H9 (cell line): ENCODE measurements at regions not wholly inside any gene's neighbourhood (a gene's known extent, or its start where the extent isn't known, plus 50 kb on each side); places are given as distances from the start of the nearest gene placed in this dataset.

ENCODE experiments used
- DNase-seq: peaks from one replicate; pipeline ENCODE4 v3.0.0-alpha.2; 2017
- H2AFZ ChIP-seq: one replicate; pipeline ENCODE4 v1.6.1; 2013; ENCODE audit warnings: mild to moderate bottlenecking, low read length, control low read depth, moderate library complexity
- H2AK5ac ChIP-seq: 2 replicates; pipeline ENCODE4 v1.6.1; 2013; ENCODE audit warnings: low read length, control low read depth, mixed read lengths; ENCODE audit not compliant: insufficient read length
- H2BK120ac ChIP-seq: one replicate; pipeline ENCODE4 v1.6.1; 2013; ENCODE audit warnings: low read depth, mild to moderate bottlenecking, low read length, control low read depth, inconsistent platforms; ENCODE audit not compliant: poor library complexity, severe bottlenecking
- H2BK12ac ChIP-seq: 2 replicates; pipeline ENCODE4 v1.6.1; 2013; ENCODE audit warnings: low read length, control low read depth, mixed read lengths, low read depth; ENCODE audit not compliant: insufficient read length
- H2BK15ac ChIP-seq: 2 replicates; pipeline ENCODE4 v1.6.1; 2013; ENCODE audit warnings: low read depth, low read length, control low read depth
- H2BK20ac ChIP-seq: one replicate; pipeline ENCODE4 v1.6.1; 2013; ENCODE audit warnings: low read depth, mild to moderate bottlenecking, low read length, control low read depth, inconsistent platforms; ENCODE audit not compliant: poor library complexity, severe bottlenecking
- H2BK5ac ChIP-seq: 2 replicates; pipeline ENCODE4 v1.6.1; 2013; ENCODE audit warnings: low read length, control low read depth, mixed read lengths; ENCODE audit not compliant: insufficient read length
- H3K14ac ChIP-seq: 2 replicates; pipeline ENCODE4 v1.6.1; 2013; ENCODE audit warnings: low read length, control low read depth; ENCODE audit not compliant: insufficient read depth
- H3K18ac ChIP-seq: 2 replicates; pipeline ENCODE4 v1.6.1; 2013; ENCODE audit warnings: low read depth, mild to moderate bottlenecking, mixed read lengths, low read length, control low read depth; ENCODE audit not compliant: insufficient read length
- H3K23ac ChIP-seq: 2 replicates; pipeline ENCODE4 v1.6.1; 2013; ENCODE audit warnings: low read length, control low read depth, mixed read lengths, low read depth; ENCODE audit not compliant: insufficient read length
- H3K23me2 ChIP-seq: 2 replicates; pipeline ENCODE4 v1.6.1; 2013; ENCODE audit warnings: low read depth, mild to moderate bottlenecking, mixed read lengths, low read length, control low read depth; ENCODE audit not compliant: insufficient read length, poor library complexity, severe bottlenecking
- H3K27ac ChIP-seq: 2 replicates; pipeline ENCODE4 v1.5.1; 2013; ENCODE audit warnings: low read length, control low read depth, mixed read lengths, low read depth; ENCODE audit not compliant: insufficient read length
- H3K27me3 ChIP-seq: 2 replicates; pipeline ENCODE4 v1.6.1; 2013; ENCODE audit warnings: low read length, control low read depth, inconsistent platforms; ENCODE audit not compliant: insufficient read depth
- H3K4ac ChIP-seq: 2 replicates; pipeline ENCODE4 v1.6.1; 2013; ENCODE audit warnings: low read depth, mild to moderate bottlenecking, control low read depth, inconsistent platforms, low read length, moderate library complexity
- H3K4me1 ChIP-seq: 2 replicates; pipeline ENCODE4 v1.6.1; 2013; ENCODE audit warnings: low read length, control low read depth, inconsistent platforms; ENCODE audit not compliant: insufficient read depth
- H3K4me2 ChIP-seq: 2 replicates; pipeline ENCODE4 v1.6.1; 2013; ENCODE audit warnings: low read length, control low read depth, mixed read lengths; ENCODE audit not compliant: insufficient read length, insufficient read depth
- H3K56ac ChIP-seq: 2 replicates; pipeline ENCODE4 v1.6.1; 2013; ENCODE audit warnings: low read depth, mild to moderate bottlenecking, mixed read lengths, low read length, control low read depth; ENCODE audit not compliant: insufficient read length
- H3K79me1 ChIP-seq: 2 replicates; pipeline ENCODE4 v1.6.1; 2013; ENCODE audit warnings: low read depth, mild to moderate bottlenecking, moderate library complexity, low read length, control low read depth, inconsistent platforms; ENCODE audit not compliant: insufficient read depth, poor library complexity, severe bottlenecking
- H3K79me2 ChIP-seq: 2 replicates; pipeline ENCODE4 v1.6.1; 2013; ENCODE audit warnings: low read length, control low read depth, inconsistent platforms; ENCODE audit not compliant: insufficient read depth
- H3K9ac ChIP-seq: 2 replicates; pipeline ENCODE4 v1.6.1; 2013; ENCODE audit warnings: low read length, control low read depth, mixed read lengths; ENCODE audit not compliant: insufficient read length; ENCODE audit errors: extremely low read depth
- H3K9me3 ChIP-seq: one replicate; pipeline ENCODE4 v1.6.1; 2013; ENCODE audit warnings: low read depth, low read length, inconsistent platforms; ENCODE audit not compliant: control insufficient read depth
- H3T11ph ChIP-seq: one replicate; pipeline ENCODE4 v1.6.1; 2013; ENCODE audit warnings: mild to moderate bottlenecking, low read length, control low read depth, inconsistent platforms
- H4K20me1 ChIP-seq: one replicate; pipeline ENCODE4 v1.6.1; 2013; ENCODE audit not compliant: control insufficient read depth, insufficient read length, insufficient read depth
- H4K5ac ChIP-seq: 2 replicates; pipeline ENCODE4 v1.6.1; 2013; ENCODE audit warnings: low read depth, mild to moderate bottlenecking, mixed read lengths, low read length, control low read depth; ENCODE audit not compliant: insufficient read length
- H4K8ac ChIP-seq: replicated peaks from 2 replicates; pipeline ENCODE4 v1.6.1; 2013; ENCODE audit warnings: low read length, control low read depth, mixed read lengths, low read depth; ENCODE audit not compliant: insufficient read length
- H4K91ac ChIP-seq: 2 replicates; pipeline ENCODE4 v1.6.1; 2013; ENCODE audit warnings: low read depth, mild to moderate bottlenecking, moderate library complexity, mixed read lengths, low read length, control low read depth; ENCODE audit not compliant: insufficient read length
- H3K27ac Mint-ChIP-seq, 3 experiments: 2 replicates in 2 of 3; 3 replicates in 1 of 3; pipeline ENCODE4 v1.8.0; 2020 to 2021; ENCODE audit warnings: mixed read lengths in 3 of 3, mild to moderate bottlenecking in 1 of 3, moderate library complexity in 1 of 3
- H3K27me3 Mint-ChIP-seq: 2 replicates; pipeline ENCODE4 v1.8.0; 2021; ENCODE audit warnings: low read depth, mild to moderate bottlenecking, moderate library complexity, mixed read lengths
- H3K36me3 Mint-ChIP-seq, 3 experiments: 2 replicates in 2 of 3; 3 replicates in 1 of 3; pipeline ENCODE4 v1.8.0; 2020 to 2021; ENCODE audit warnings: low read depth in 3 of 3, mixed read lengths in 3 of 3; ENCODE audit not compliant: insufficient read depth in 1 of 3
- H3K4me1 Mint-ChIP-seq, 2 experiments: 2 replicates each; pipeline ENCODE4 v1.8.0; 2020; ENCODE audit warnings: mixed read lengths in 2 of 2
- H3K4me3 Mint-ChIP-seq, 2 experiments: 2 replicates in 1 of 2; 3 replicates in 1 of 2; pipeline ENCODE4 v1.8.0; 2020 to 2021; ENCODE audit warnings: mild to moderate bottlenecking in 2 of 2, mixed read lengths in 2 of 2, moderate library complexity in 1 of 2
- H3K9me3 Mint-ChIP-seq, 2 experiments: 2 replicates in 1 of 2; 3 replicates in 1 of 2; pipeline ENCODE4 v1.8.0; 2020; ENCODE audit warnings: mild to moderate bottlenecking in 2 of 2, mixed read lengths in 2 of 2, moderate library complexity in 1 of 2
- CTCF ChIP-seq: fragments of 200-600 bp; sonication (generic); conservative IDR thresholded peaks from 3 replicates; pipeline ENCODE4 v1.8.0; 2021; ENCODE audit warnings: antibody characterized with exemption, mild to moderate bottlenecking
- WGBS: extraction: QIAGEN DNeasy Blood & Tissue Kit; methylation state at CpG from one replicate; pipeline ENCODE4 v1.1.7; 2013; ENCODE audit warnings: missing lambda C conversion rate, low lambda C conversion rate, mixed read lengths; ENCODE audit not compliant: insufficient read length; ENCODE audit errors: extremely low coverage; 5-methylcytosine and 5-hydroxymethylcytosine counted together

DNA sequence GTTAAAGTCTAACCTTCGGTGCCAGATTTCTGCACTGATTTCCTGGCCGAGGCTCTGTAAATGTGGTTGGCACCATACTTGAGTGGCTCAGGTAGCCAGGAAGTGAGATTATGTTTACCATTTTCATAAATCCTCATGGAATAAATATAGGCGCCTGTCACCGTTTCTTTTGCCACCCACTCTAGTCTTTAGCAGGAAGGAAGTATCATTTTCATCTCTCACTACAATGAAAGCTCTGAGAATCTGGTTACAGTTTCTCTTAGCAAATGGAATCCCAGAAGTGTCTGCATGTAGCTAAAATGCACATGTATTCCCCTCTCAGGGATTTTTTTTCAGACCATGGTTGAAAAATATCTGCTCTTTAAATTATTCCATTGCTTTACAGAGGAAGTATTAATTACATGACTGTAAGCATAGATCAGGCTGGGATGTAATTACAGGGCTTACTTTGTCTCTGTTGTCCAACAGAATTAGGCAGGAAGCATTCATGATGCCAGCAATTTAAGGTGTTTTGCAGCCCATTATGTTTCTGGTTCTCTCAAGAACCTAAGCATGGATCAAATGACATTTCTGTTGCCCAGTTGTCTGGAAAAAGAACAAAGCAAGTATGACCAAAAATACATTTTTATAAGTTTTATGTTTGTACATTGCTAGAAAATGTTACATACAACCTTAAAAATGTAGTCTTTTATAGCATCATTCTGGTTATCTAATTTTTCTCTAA lies 221.7 kb upstream of the SPRY2 start:
- Histone ChIP-seq H4K8ac (no peak overlapping the region), H2BK20ac (no peak overlapping the region), H3K27me3 (no peaks in the 10 kb centered on the region), H2AK5ac (no peak overlapping the region), H2AFZ (no peak overlapping the region), H3K23ac (no peak overlapping the region), H3K4me1 (peaks cover 1% of the 10 kb centered on the region; the same call in 1 of the 2 replicates), H2BK12ac (no peak overlapping the region), H3K9me3 (no peaks in the 10 kb centered on the region), H3K9ac (no peak overlapping the region), H2BK120ac (no peak overlapping the region), H3K4ac (no peak overlapping the region), H3K56ac (no peak overlapping the region), H3K79me2 (no peaks in the 10 kb centered on the region), H3K23me2 (no peaks in the 10 kb centered on the region), H3K14ac (no peak overlapping the region), H3K27ac (no peak overlapping the region), H4K5ac (no peak overlapping the region), H3T11ph (no peak overlapping the region), H3K18ac (no peak overlapping the region), H3K79me1 (no peaks in the 10 kb centered on the region), H4K20me1 (no peaks in the 10 kb centered on the region), H2BK15ac (no peak overlapping the region), H3K4me2 (no peak overlapping the region), H4K91ac (no peak overlapping the region), H2BK5ac (no peak overlapping the region)
- Mint-ChIP-seq H3K4me1 (peaks cover 4 to 6% of the 10 kb centered on the region in 2 experiments), H3K36me3 (peaks cover 0 to 5% (median 0%) of the 10 kb centered on the region in 3 experiments; a peak in 2 of 7 replicates), H3K27me3 (no peaks in the 10 kb centered on the region), H3K4me3 (no peak overlapping the region), H3K27ac (no peak overlapping the region), H3K9me3 (peaks cover 0 to 6% of the 10 kb centered on the region in 2 experiments; a peak in 2 of 5 replicates)
- no peak for TF ChIP-seq CTCF
- WGBS: no CpG with 5 or more reads among the region's 4 CpGs
- no peak for DNase-seq
